HUDEP-2 (cell line): ENCODE measurements at regions not wholly inside any gene's neighbourhood (a gene's known extent, or its start where the extent isn't known, plus 50 kb on each side); places are given as distances from the start of the nearest gene placed in this dataset.
"Not testable (repeated sequence)": the region's sequence is repeated elsewhere in the genome, so short reads cannot be mapped to it uniquely, and the experiment has no call there.

Experiments used
- DNase-seq, 76 experiments: peaks; one replicate each; lab custom pipeline; 2025; ENCODE audit not compliant: unreplicated experiment in 76 of 76; lab: John Stamatoyannopoulos, UW

- DNase-seq: no peak
These were observed 420.6 kb upstream of the UBE2E3 start for GRCh38 chr2:180559771-180560170.

GRCh38 chr2:180559038-180559437, 421.4 kb upstream of the UBE2E3 start:
- DNase-seq: no peak

- no peak for DNase-seq
These were observed 424.9 kb upstream of the UBE2E3 start for GRCh38 chr2:180555391-180555965.

GRCh38 chr2:180554330-180554729, 426.1 kb upstream of the UBE2E3 start:
- DNase-seq: no peak

GRCh38 chr2:180553094-180553715, 427.2 kb upstream of the UBE2E3 start:
- no peak for DNase-seq

GRCh38 chr2:180542511-180542910, 437.9 kb upstream of the UBE2E3 start:
- DNase-seq: no peak

- no peak for DNase-seq
These were observed 439.6 kb upstream of the UBE2E3 start for GRCh38 chr2:180540761-180541160.

- DNase-seq: no peak
These were observed 440.9 kb upstream of the UBE2E3 start for GRCh38 chr2:180539541-180539940.

- DNase-seq: no peak
These were observed 445.1 kb upstream of the UBE2E3 start for GRCh38 chr2:180535289-180535688.

GRCh38 chr2:180531787-180532186, 448.6 kb upstream of the UBE2E3 start:
- not testable (repeated sequence) for DNase-seq

GRCh38 chr2:180524499-180524898, 455.9 kb upstream of the UBE2E3 start:
- no peak for DNase-seq

- DNase-seq: no peak
These were observed 456.6 kb upstream of the UBE2E3 start for GRCh38 chr2:180523621-180524340.

- DNase-seq: no peak
These were observed 459.4 kb upstream of the UBE2E3 start for GRCh38 chr2:180520921-180521581.

GRCh38 chr2:180520206-180520605, 460.2 kb upstream of the UBE2E3 start:
- no peak for DNase-seq

GRCh38 chr2:180519276-180519675, 461.1 kb upstream of the UBE2E3 start:
- DNase-seq: no peak

GRCh38 chr2:180516232-180516631, 464.2 kb upstream of the UBE2E3 start:
- no peak for DNase-seq

GRCh38 chr2:180513389-180513788, 467.0 kb upstream of the UBE2E3 start:
- no peak for DNase-seq

GRCh38 chr2:180508458-180508857, 471.9 kb upstream of the UBE2E3 start:
- DNase-seq: no peak

- DNase-seq: no peak
These were observed 473.4 kb upstream of the UBE2E3 start for GRCh38 chr2:180507028-180507427.

GRCh38 chr2:180505203-180505602, 475.2 kb upstream of the UBE2E3 start:
- no peak for DNase-seq

GRCh38 chr2:180497621-180498152, 482.7 kb upstream of the UBE2E3 start:
- no peak for DNase-seq
